AG08395 (cell line): ENCODE measurements at regions not wholly inside any gene's neighbourhood (a gene's known extent, or its start where the extent isn't known, plus 50 kb on each side); places are given as distances from the start of the nearest gene placed in this dataset.

Experiments
- DNase-seq: peaks from one replicate; pipeline ENCODE4 v3.0.0; 2012; ENCODE audit warnings: mixed read lengths, low spot score

- no peak for DNase-seq
Measured at GRCh38 chr2:180058993-180059392, 51.9 kb upstream of the CWC22 start.

GRCh38 chr2:180057706-180058412 is 50.8 kb upstream of the CWC22 start:
- no peak for DNase-seq
